ENCODE measurements at regions not wholly inside any gene's neighbourhood (a gene's known extent, or its start where the extent isn't known, plus 50 kb on each side); places are given as distances from the start of the nearest gene placed in this dataset.

DNA sequence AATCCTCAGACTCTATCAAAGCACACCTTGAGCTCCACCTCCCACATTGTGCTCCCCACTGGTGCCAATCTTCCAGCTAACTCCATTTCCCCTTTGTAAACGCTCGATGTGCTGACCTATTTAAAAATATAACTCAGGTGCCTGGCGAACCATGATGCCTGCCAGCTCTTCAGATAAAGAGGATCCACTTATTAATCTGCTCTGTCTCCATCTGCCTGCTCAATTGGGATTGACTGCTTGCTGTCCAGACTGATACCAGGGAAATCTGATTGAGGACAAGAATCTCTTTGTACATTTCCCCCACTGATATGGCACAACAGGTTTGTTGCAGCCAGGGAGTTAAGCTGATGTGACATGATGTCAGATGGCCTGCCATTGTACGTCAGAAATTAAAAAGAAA lies 2036.5 kb upstream of the CELF4 start:
- Histone ChIP-seq H4K20me1 (ENCODE audit: low read depth) (no peaks in the 10 kb centered on the region), H3K27ac (no peak overlapping the region), H3K36me3 (no peaks in the 10 kb centered on the region), H3K4me3 (no peak overlapping the region), H3F3A (ENCODE audit: low read depth) (no peaks in the 10 kb centered on the region), H2AFZ (replicated peaks) (no peak overlapping the region), H3K79me2 (ENCODE audit: low read depth) (no peaks in the 10 kb centered on the region), H3K9me3 (ENCODE audit: low read depth) (no peaks in the 10 kb centered on the region), H3K27me3 (no peaks in the 10 kb centered on the region), H3K9ac (no peak overlapping the region), H3K4me2 (no peak overlapping the region), H3K4me1 (peaks cover 28% of the 10 kb centered on the region)
- H3K36me3 Mint-ChIP-seq = no peaks in the 10 kb centered on the region
- no peak overlapping the region for H3K27ac Mint-ChIP-seq
- H3K9me3 Mint-ChIP-seq = no peaks in the 10 kb centered on the region
- TF ChIP-seq, protein P1, sequence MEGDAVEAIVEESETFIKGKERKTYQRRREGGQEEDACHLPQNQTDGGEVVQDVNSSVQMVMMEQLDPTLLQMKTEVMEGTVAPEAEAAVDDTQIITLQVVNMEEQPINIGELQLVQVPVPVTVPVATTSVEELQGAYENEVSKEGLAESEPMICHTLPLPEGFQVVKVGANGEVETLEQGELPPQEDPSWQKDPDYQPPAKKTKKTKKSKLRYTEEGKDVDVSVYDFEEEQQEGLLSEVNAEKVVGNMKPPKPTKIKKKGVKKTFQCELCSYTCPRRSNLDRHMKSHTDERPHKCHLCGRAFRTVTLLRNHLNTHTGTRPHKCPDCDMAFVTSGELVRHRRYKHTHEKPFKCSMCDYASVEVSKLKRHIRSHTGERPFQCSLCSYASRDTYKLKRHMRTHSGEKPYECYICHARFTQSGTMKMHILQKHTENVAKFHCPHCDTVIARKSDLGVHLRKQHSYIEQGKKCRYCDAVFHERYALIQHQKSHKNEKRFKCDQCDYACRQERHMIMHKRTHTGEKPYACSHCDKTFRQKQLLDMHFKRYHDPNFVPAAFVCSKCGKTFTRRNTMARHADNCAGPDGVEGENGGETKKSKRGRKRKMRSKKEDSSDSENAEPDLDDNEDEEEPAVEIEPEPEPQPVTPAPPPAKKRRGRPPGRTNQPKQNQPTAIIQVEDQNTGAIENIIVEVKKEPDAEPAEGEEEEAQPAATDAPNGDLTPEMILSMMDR (IDR thresholded peaks at IDR 0.05) = no peak
- TF ChIP-seq EZH2 (IDR thresholded peaks at IDR 0.05) (no peak), EZH2phosphoT487 (IDR thresholded peaks at IDR 0.05) (no peak)
- H3K27me3 Mint-ChIP-seq (ENCODE audit: insufficient read depth, low read depth) = no peaks in the 10 kb centered on the region
- peaks cover 11% of the 10 kb centered on the region for H3K4me1 Mint-ChIP-seq
- H3K4me3 Mint-ChIP-seq = no peak overlapping the region
- peak; percentile 4 for DNase-seq (ENCODE audit: low spot score)

DNA sequence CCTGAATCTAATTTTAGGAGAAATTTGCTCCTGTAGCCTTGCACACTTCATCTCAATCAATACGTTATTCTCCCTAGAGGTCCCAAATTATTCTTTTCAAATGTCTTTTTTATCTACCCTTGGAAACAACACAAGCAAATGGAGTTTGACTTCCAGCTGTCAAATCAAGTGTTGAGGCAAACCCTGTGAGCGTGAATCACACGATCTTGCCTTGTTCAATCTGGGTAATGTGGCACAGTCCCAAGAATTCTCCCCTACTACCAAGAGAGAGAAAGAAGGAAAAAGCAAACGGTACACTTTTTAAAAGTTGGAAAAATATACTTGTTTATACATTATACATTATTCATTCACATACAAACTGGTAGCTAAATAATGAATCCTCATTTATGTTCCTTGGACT lies 2035.3 kb upstream of the CELF4 start:
- H3K4me1 ChIP-seq = peaks cover 19% of the 10 kb centered on the region
- no peaks in the 10 kb centered on the region for H4K20me1 ChIP-seq (ENCODE audit: low read depth)
- no peaks in the 10 kb centered on the region for H3K9me3 ChIP-seq (ENCODE audit: low read depth)
- H2AFZ ChIP-seq (replicated peaks) = no peak overlapping the region
- no peaks in the 10 kb centered on the region for H3K79me2 ChIP-seq (ENCODE audit: low read depth)
- DNase-seq (ENCODE audit: low spot score) = no peak
- no peaks in the 10 kb centered on the region for H3K9me3 Mint-ChIP-seq
- H3K9ac ChIP-seq = no peak overlapping the region
- no peaks in the 10 kb centered on the region for H3F3A ChIP-seq (ENCODE audit: low read depth)
- peaks cover 2% of the 10 kb centered on the region for H3K36me3 Mint-ChIP-seq
- H3K27me3 ChIP-seq = no peaks in the 10 kb centered on the region
- no peaks in the 10 kb centered on the region for H3K27me3 Mint-ChIP-seq (ENCODE audit: insufficient read depth, low read depth)
- no peak overlapping the region for H3K4me2 ChIP-seq
- H3K4me1 Mint-ChIP-seq = peaks cover 6% of the 10 kb centered on the region
- no peak overlapping the region for H3K4me3 ChIP-seq
- H3K27ac Mint-ChIP-seq = no peak overlapping the region
- H3K36me3 ChIP-seq = no peaks in the 10 kb centered on the region
- TF ChIP-seq, protein P1 (IDR thresholded peaks at IDR 0.05) = no peak
- TF ChIP-seq EZH2 (IDR thresholded peaks at IDR 0.05) (no peak), EZH2phosphoT487 (IDR thresholded peaks at IDR 0.05) (no peak)
- H3K27ac ChIP-seq = no peak overlapping the region
- no peak overlapping the region for H3K4me3 Mint-ChIP-seq

DNA sequence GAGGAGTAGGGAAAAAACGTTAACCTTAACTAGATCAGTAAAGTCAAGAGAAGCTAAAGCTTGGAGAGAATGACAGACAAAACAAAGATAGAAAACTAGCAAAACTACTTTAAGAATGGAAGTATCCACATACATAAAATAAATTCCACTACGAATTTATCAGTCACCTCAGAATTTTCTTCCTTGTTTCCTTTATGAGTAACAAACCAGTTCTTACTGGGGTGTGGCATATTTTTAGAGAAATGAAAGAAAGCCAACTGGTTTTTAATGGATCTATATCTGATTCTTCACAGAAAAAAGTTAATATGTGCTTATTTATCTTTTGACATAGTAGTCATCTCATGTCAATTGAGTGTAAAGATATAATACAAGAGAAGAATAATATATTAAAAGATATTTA lies 2033.7 kb upstream of the CELF4 start:
- Histone ChIP-seq H3F3A (ENCODE audit: low read depth) (no peaks in the 10 kb centered on the region), H3K4me2 (no peak overlapping the region), H3K4me1 (peaks cover 12% of the 10 kb centered on the region), H3K27me3 (no peaks in the 10 kb centered on the region), H3K4me3 (no peak overlapping the region), H2AFZ (replicated peaks) (no peak overlapping the region), H3K27ac (no peak overlapping the region), H3K36me3 (no peaks in the 10 kb centered on the region), H3K9ac (no peak overlapping the region), H4K20me1 (ENCODE audit: low read depth) (no peaks in the 10 kb centered on the region), H3K79me2 (ENCODE audit: low read depth) (no peaks in the 10 kb centered on the region), H3K9me3 (ENCODE audit: low read depth) (no peaks in the 10 kb centered on the region)
- peaks cover 6% of the 10 kb centered on the region for H3K36me3 Mint-ChIP-seq
- H3K4me1 Mint-ChIP-seq = peaks cover 6% of the 10 kb centered on the region
- no peak overlapping the region for H3K4me3 Mint-ChIP-seq
- no peaks in the 10 kb centered on the region for H3K27me3 Mint-ChIP-seq (ENCODE audit: insufficient read depth, low read depth)
- no peak for DNase-seq (ENCODE audit: low spot score)
- TF ChIP-seq EZH2 (IDR thresholded peaks at IDR 0.05) = no peak
- TF ChIP-seq, protein P1 (IDR thresholded peaks at IDR 0.05) = no peak
- no peak for TF ChIP-seq EZH2phosphoT487 (IDR thresholded peaks at IDR 0.05)
- H3K27ac Mint-ChIP-seq = peak overlapping the region; percentile 46
- H3K9me3 Mint-ChIP-seq = no peaks in the 10 kb centered on the region
